Sigmoid colon (tissue), 4 donors: ENCODE measurements at regions not wholly inside any gene's neighbourhood (a gene's known extent, or its start where the extent isn't known, plus 50 kb on each side); places are given as distances from the start of the nearest gene placed in this dataset.

ENCODE experiments used
- CTCF ChIP-seq, 4 experiments: fragments of 450-650 bp in 3 of 4; fragments of 200-600 bp in 1 of 4; IDR thresholded peaks; one replicate each; pipeline ENCODE4 v1.5.1; 2016 to 2019; ENCODE audit warnings: antibody characterized with exemption in 4 of 4, mild to moderate bottlenecking in 3 of 4, moderate library complexity in 2 of 4
- POLR2A ChIP-seq, 2 donors: fragments of 450-650 bp; IDR thresholded peaks; one replicate each; pipeline ENCODE4 v1.6.1; 2016; ENCODE audit warnings: antibody characterized with exemption in 2 of 2, mild to moderate bottlenecking in 2 of 2, moderate library complexity in 2 of 2
- POLR2AphosphoS5 ChIP-seq, 4 donors: sonication (generic); formaldehyde crosslinking; IDR thresholded peaks; one replicate each; pipeline ENCODE4 v1.6.1; 2017; ENCODE audit warnings: antibody characterized with exemption in 4 of 4

DNA sequence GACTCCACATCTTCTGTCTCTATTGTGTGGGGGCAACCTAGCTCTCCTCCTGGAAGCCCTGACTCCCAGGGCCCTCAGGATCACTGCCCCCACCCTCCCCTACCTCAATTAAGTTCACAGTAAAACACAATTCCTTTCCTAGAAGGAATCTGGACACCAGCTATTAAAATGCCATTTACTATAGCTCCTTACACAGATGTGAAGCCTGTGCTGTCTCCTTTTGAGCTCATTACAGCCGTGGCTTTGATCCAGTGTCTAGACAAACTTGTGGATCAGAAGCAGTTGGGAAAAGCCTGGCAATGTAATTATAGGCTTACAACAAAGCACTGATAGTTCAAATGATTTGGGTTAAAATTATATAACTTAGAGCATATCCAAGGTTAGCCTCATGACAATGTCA lies 107.0 kb upstream of the SMIM23 start:
- no peak for TF ChIP-seq CTCF (IDR thresholded peaks at IDR 0.05)
- no peak for TF ChIP-seq POLR2AphosphoS5 (IDR thresholded peaks at IDR 0.05)
- no peak for TF ChIP-seq POLR2A (IDR thresholded peaks at IDR 0.05)
